GM23338 (cell line): ENCODE measurements at regions not wholly inside any gene's neighbourhood (a gene's known extent, or its start where the extent isn't known, plus 50 kb on each side); places are given as distances from the start of the nearest gene placed in this dataset.

Source experiments
- CREB1 ChIP-seq: fragments of 250-450 bp; sonication (Bioruptor Pico); IDR thresholded peaks from 2 replicates; pipeline ENCODE4 v1.5.0; 2020; ENCODE audit warnings: low read depth, mild to moderate bottlenecking, moderate library complexity
- EZH2 ChIP-seq: fragments of 200-600 bp; sonication (generic); IDR thresholded peaks from one replicate; pipeline ENCODE4 v1.8.0; 2017; ENCODE audit warnings: antibody characterized with exemption, mild to moderate bottlenecking, low read depth; ENCODE audit not compliant: unreplicated experiment
- EZH2phosphoT487 ChIP-seq: fragments of 200-600 bp; sonication (generic); IDR thresholded peaks from one replicate; pipeline ENCODE4 v1.8.1; 2018; ENCODE audit warnings: antibody characterized with exemption; ENCODE audit not compliant: unreplicated experiment
- JUNB ChIP-seq: IDR thresholded peaks from one replicate; pipeline ENCODE4 v1.6.1; 2016; ENCODE audit warnings: antibody characterized with exemption; ENCODE audit not compliant: unreplicated experiment
- NANOG ChIP-seq: IDR thresholded peaks from 2 replicates; pipeline ENCODE4 v1.6.1; 2016; ENCODE audit warnings: antibody characterized with exemption, borderline replicate concordance
- POLR2AphosphoS5 ChIP-seq: IDR thresholded peaks from 2 replicates; pipeline ENCODE4 v1.6.1; 2016; ENCODE audit warnings: antibody characterized with exemption, low read depth
- STAT1 ChIP-seq: IDR thresholded peaks from one replicate; pipeline ENCODE4 v1.6.1; 2016; ENCODE audit warnings: antibody characterized with exemption; ENCODE audit not compliant: unreplicated experiment
- ZNF114 ChIP-seq: fragments of 250-450 bp; sonication (Bioruptor Pico); IDR thresholded peaks from 2 replicates; pipeline ENCODE4 v1.5.0; 2020; ENCODE audit warnings: mild to moderate bottlenecking, moderate library complexity
- ZNF331 ChIP-seq: fragments of 250-450 bp; sonication (Bioruptor Pico); IDR thresholded peaks from 2 replicates; pipeline ENCODE4 v1.5.0; 2020; ENCODE audit warnings: low read depth, mild to moderate bottlenecking, moderate library complexity
- TF ChIP-seq, protein P1 (sequence below), 2 experiments: fragments of 200-600 bp in 1 of 2; sonication (generic) in 1 of 2; conservative IDR thresholded peaks; 2 replicates each; pipeline versions ENCODE4 v1.5.1 to v1.6.1; 2016 to 2017; ENCODE audit warnings: antibody characterized with exemption in 2 of 2, low read depth in 2 of 2, mild to moderate bottlenecking in 2 of 2, moderate library complexity in 1 of 2
- TF ChIP-seq, protein P2 (sequence below): IDR thresholded peaks from one replicate; pipeline ENCODE4 v1.6.1; 2018; ENCODE audit warnings: antibody characterized with exemption; ENCODE audit not compliant: unreplicated experiment
- TF ChIP-seq, protein P3 (sequence below): IDR thresholded peaks from 2 replicates; pipeline ENCODE4 v1.6.1; 2016; ENCODE audit warnings: antibody characterized with exemption
- TF ChIP-seq, protein P4 (sequence below): fragments of 250-450 bp; sonication (Bioruptor Pico); IDR thresholded peaks from 2 replicates; pipeline ENCODE4 v1.5.0; 2020; ENCODE audit warnings: mild to moderate bottlenecking, moderate library complexity

DNA sequence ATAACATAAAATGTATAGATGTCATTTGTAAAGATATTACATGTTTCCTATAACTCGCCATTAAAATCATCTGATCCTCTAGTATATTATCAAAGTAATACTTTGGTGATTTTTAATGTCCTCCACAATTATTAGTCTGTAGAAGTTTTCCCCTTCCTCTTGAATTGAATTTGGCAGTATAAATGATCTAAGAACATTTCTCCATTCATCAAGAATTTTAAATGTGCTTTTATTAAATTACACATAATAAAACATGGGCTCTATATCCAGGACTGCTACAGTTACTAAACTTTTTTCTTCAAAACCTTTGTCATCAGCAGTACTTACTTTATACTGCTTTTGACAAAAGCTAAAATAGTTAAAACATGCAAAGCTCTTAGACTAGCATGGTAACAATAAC is 315.4 kb upstream of the ZC3H15 start:
- TF ChIP-seq, protein P1, sequence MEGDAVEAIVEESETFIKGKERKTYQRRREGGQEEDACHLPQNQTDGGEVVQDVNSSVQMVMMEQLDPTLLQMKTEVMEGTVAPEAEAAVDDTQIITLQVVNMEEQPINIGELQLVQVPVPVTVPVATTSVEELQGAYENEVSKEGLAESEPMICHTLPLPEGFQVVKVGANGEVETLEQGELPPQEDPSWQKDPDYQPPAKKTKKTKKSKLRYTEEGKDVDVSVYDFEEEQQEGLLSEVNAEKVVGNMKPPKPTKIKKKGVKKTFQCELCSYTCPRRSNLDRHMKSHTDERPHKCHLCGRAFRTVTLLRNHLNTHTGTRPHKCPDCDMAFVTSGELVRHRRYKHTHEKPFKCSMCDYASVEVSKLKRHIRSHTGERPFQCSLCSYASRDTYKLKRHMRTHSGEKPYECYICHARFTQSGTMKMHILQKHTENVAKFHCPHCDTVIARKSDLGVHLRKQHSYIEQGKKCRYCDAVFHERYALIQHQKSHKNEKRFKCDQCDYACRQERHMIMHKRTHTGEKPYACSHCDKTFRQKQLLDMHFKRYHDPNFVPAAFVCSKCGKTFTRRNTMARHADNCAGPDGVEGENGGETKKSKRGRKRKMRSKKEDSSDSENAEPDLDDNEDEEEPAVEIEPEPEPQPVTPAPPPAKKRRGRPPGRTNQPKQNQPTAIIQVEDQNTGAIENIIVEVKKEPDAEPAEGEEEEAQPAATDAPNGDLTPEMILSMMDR (conservative IDR thresholded peaks at IDR 0.05; ENCODE audit: low read depth in 2 of 2): no peak
- no peak for TF ChIP-seq POLR2AphosphoS5
- TF ChIP-seq, protein P2, sequence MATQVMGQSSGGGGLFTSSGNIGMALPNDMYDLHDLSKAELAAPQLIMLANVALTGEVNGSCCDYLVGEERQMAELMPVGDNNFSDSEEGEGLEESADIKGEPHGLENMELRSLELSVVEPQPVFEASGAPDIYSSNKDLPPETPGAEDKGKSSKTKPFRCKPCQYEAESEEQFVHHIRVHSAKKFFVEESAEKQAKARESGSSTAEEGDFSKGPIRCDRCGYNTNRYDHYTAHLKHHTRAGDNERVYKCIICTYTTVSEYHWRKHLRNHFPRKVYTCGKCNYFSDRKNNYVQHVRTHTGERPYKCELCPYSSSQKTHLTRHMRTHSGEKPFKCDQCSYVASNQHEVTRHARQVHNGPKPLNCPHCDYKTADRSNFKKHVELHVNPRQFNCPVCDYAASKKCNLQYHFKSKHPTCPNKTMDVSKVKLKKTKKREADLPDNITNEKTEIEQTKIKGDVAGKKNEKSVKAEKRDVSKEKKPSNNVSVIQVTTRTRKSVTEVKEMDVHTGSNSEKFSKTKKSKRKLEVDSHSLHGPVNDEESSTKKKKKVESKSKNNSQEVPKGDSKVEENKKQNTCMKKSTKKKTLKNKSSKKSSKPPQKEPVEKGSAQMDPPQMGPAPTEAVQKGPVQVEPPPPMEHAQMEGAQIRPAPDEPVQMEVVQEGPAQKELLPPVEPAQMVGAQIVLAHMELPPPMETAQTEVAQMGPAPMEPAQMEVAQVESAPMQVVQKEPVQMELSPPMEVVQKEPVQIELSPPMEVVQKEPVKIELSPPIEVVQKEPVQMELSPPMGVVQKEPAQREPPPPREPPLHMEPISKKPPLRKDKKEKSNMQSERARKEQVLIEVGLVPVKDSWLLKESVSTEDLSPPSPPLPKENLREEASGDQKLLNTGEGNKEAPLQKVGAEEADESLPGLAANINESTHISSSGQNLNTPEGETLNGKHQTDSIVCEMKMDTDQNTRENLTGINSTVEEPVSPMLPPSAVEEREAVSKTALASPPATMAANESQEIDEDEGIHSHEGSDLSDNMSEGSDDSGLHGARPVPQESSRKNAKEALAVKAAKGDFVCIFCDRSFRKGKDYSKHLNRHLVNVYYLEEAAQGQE: no peak
- no peak for TF ChIP-seq EZH2
- no peak for TF ChIP-seq EZH2phosphoT487
- no peak for TF ChIP-seq CREB1
- TF ChIP-seq, protein P3, sequence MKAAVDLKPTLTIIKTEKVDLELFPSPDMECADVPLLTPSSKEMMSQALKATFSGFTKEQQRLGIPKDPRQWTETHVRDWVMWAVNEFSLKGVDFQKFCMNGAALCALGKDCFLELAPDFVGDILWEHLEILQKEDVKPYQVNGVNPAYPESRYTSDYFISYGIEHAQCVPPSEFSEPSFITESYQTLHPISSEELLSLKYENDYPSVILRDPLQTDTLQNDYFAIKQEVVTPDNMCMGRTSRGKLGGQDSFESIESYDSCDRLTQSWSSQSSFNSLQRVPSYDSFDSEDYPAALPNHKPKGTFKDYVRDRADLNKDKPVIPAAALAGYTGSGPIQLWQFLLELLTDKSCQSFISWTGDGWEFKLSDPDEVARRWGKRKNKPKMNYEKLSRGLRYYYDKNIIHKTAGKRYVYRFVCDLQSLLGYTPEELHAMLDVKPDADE: no peak
- no peak for TF ChIP-seq JUNB
- no peak for TF ChIP-seq NANOG
- no peak for TF ChIP-seq ZNF114 (CRISPR knock-in tag)
- TF ChIP-seq, protein P4, sequence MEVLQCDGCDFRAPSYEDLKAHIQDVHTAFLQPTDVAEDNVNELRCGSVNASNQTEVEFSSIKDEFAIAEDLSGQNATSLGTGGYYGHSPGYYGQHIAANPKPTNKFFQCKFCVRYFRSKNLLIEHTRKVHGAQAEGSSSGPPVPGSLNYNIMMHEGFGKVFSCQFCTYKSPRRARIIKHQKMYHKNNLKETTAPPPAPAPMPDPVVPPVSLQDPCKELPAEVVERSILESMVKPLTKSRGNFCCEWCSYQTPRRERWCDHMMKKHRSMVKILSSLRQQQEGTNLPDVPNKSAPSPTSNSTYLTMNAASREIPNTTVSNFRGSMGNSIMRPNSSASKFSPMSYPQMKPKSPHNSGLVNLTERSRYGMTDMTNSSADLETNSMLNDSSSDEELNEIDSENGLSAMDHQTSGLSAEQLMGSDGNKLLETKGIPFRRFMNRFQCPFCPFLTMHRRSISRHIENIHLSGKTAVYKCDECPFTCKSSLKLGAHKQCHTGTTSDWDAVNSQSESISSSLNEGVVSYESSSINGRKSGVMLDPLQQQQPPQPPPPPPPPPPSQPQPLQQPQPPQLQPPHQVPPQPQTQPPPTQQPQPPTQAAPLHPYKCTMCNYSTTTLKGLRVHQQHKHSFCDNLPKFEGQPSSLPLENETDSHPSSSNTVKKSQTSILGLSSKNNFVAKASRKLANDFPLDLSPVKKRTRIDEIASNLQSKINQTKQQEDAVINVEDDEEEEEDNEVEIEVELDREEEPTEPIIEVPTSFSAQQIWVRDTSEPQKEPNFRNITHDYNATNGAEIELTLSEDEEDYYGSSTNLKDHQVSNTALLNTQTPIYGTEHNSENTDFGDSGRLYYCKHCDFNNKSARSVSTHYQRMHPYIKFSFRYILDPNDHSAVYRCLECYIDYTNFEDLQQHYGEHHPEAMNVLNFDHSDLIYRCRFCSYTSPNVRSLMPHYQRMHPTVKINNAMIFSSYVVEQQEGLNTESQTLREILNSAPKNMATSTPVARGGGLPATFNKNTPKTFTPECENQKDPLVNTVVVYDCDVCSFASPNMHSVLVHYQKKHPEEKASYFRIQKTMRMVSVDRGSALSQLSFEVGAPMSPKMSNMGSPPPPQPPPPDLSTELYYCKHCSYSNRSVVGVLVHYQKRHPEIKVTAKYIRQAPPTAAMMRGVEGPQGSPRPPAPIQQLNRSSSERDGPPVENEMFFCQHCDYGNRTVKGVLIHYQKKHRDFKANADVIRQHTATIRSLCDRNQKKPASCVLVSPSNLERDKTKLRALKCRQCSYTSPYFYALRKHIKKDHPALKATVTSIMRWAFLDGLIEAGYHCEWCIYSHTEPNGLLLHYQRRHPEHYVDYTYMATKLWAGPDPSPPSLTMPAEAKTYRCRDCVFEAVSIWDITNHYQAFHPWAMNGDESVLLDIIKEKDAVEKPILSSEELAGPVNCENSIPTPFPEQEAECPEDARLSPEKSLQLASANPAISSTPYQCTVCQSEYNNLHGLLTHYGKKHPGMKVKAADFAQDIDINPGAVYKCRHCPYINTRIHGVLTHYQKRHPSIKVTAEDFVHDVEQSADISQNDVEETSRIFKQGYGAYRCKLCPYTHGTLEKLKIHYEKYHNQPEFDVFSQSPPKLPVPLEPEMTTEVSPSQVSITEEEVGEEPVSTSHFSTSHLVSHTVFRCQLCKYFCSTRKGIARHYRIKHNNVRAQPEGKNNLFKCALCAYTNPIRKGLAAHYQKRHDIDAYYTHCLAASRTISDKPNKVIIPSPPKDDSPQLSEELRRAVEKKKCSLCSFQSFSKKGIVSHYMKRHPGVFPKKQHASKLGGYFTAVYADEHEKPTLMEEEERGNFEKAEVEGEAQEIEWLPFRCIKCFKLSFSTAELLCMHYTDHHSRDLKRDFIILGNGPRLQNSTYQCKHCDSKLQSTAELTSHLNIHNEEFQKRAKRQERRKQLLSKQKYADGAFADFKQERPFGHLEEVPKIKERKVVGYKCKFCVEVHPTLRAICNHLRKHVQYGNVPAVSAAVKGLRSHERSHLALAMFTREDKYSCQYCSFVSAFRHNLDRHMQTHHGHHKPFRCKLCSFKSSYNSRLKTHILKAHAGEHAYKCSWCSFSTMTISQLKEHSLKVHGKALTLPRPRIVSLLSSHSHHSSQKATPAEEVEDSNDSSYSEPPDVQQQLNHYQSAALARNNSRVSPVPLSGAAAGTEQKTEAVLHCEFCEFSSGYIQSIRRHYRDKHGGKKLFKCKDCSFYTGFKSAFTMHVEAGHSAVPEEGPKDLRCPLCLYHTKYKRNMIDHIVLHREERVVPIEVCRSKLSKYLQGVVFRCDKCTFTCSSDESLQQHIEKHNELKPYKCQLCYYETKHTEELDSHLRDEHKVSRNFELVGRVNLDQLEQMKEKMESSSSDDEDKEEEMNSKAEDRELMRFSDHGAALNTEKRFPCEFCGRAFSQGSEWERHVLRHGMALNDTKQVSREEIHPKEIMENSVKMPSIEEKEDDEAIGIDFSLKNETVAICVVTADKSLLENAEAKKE (CRISPR knock-in tag): no peak
- no peak for TF ChIP-seq ZNF331 (CRISPR knock-in tag)
- TF ChIP-seq STAT1: no peak
